Mammary epithelial cell (primary cell): ENCODE measurements at regions not wholly inside any gene's neighbourhood (a gene's known extent, or its start where the extent isn't known, plus 50 kb on each side); places are given as distances from the start of the nearest gene placed in this dataset.

Source experiments
- CTCF ChIP-seq, 2 donors: IDR thresholded peaks in 1 of 2; conservative IDR thresholded peaks in 1 of 2; 2 replicates each; pipeline ENCODE4 v1.5.1; 2011 to 2012; ENCODE audit warnings: inconsistent platforms in 2 of 2, low read length in 2 of 2, mild to moderate bottlenecking in 2 of 2, control low read depth in 1 of 2, low read depth in 1 of 2; ENCODE audit not compliant: insufficient read depth in 1 of 2; ENCODE audit errors: extremely low read depth in 1 of 2
- EZH2 ChIP-seq: IDR thresholded peaks from 2 replicates; pipeline ENCODE4 v1.6.1; 2012; ENCODE audit warnings: low read length, inconsistent platforms, borderline replicate concordance

DNA sequence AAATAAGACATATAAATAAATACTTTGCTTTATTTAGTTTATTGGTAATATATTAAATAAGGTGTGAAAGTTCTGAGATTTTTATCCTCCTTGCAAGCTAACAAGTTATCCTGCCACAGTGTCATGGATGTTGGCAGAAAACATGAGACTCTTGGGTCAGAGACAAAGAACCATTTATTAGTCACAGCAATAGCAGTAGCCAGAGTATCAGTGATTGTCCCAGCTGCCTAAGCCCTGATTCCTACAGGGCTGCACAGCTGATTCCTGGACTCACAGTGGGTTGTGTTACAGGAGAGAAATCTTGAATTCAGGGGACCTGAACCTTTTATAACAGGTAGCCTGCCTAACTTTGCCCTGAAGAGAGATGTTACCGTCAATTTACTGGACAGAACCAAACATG, 304.5 kb upstream of the ZNF608 start:
- TF ChIP-seq CTCF (conservative IDR thresholded peaks at IDR 0.05 in 1 of 2, IDR thresholded peaks at IDR 0.05 in 1 of 2; ENCODE audit: extremely low read depth in 1 of 2, insufficient read depth in 1 of 2, low read depth in 1 of 2, low read length in 2 of 2) (no peak), EZH2 (no peak)
